Ishikawa (cell line): ENCODE measurements at regions not wholly inside any gene's neighbourhood (a gene's known extent, or its start where the extent isn't known, plus 50 kb on each side); places are given as distances from the start of the nearest gene placed in this dataset.

Source experiments
- EGR1 ChIP-seq: IDR thresholded peaks from 2 replicates; pipeline ENCODE4 v1.6.1; 2012
- TAF1 ChIP-seq: IDR thresholded peaks from 2 replicates; pipeline ENCODE4 v1.6.1; 2012; ENCODE audit warnings: low read depth, mild to moderate bottlenecking

GRCh38 chr1:220950576-220950975, 71.3 kb downstream of the HLX start:
- TF ChIP-seq TAF1: no peak
- no peak for TF ChIP-seq EGR1
